Gastroesophageal sphincter (tissue), 4 donors: ENCODE measurements at regions not wholly inside any gene's neighbourhood (a gene's known extent, or its start where the extent isn't known, plus 50 kb on each side); places are given as distances from the start of the nearest gene placed in this dataset.

ENCODE experiments used
- ATAC-seq: fragments of 150-250 bp; one replicate; pipeline ENCODE4 v1.9.1; 2016; ENCODE audit warnings: mild to moderate bottlenecking, moderate library complexity
- H3K27ac ChIP-seq, 4 donors: fragments of 200-600 bp; sonication (generic) in 3 of 4; 1 replicate in 3 of 4; 2 replicates in 1 of 4; pipeline ENCODE4 v1.5.1; 2016 to 2019
- H3K27me3 ChIP-seq: fragments of 200-600 bp; sonication (generic); one replicate; pipeline ENCODE4 v1.5.1; 2019
- H3K36me3 ChIP-seq, 2 donors: fragments of 200-600 bp; sonication (generic); one replicate each; pipeline ENCODE4 v1.5.1; 2019; ENCODE audit warnings: control low read depth in 1 of 2
- H3K4me1 ChIP-seq, 3 donors: fragments of 200-600 bp; sonication (generic); 1 replicate in 2 of 3; 2 replicates in 1 of 3; pipeline ENCODE4 v1.5.1; 2016 to 2019; ENCODE audit warnings: control low read depth in 2 of 3
- H3K4me3 ChIP-seq, 2 donors: fragments of 200-600 bp; sonication (generic); one replicate each; pipeline ENCODE4 v1.5.1; 2019; ENCODE audit warnings: mild to moderate bottlenecking in 1 of 2, moderate library complexity in 1 of 2
- H3K9me3 ChIP-seq, 3 donors: fragments of 200-600 bp; sonication (generic); one replicate each; pipeline ENCODE4 v1.5.1; 2017 to 2019; ENCODE audit warnings: control low read depth in 2 of 3
- CTCF ChIP-seq, 4 experiments: fragments of 200-600 bp in 2 of 4; fragments of 450-650 bp in 2 of 4; sonication (generic) in 1 of 4; IDR thresholded peaks; one replicate each; pipeline ENCODE4 v1.5.1; 2017 to 2019; ENCODE audit warnings: antibody characterized with exemption in 4 of 4, mild to moderate bottlenecking in 2 of 4, moderate library complexity in 2 of 4
- EP300 ChIP-seq: sonication (generic); formaldehyde crosslinking; IDR thresholded peaks from one replicate; pipeline ENCODE4 v1.6.1; 2017; ENCODE audit warnings: antibody characterized with exemption, mild to moderate bottlenecking
- POLR2A ChIP-seq, 2 donors: fragments of 450-650 bp; IDR thresholded peaks; one replicate each; pipeline ENCODE4 v1.6.1; 2017; ENCODE audit warnings: antibody characterized with exemption in 2 of 2, mild to moderate bottlenecking in 2 of 2, moderate library complexity in 1 of 2
- POLR2AphosphoS5 ChIP-seq: sonication (generic); formaldehyde crosslinking; IDR thresholded peaks from one replicate; pipeline ENCODE4 v1.6.1; 2017; ENCODE audit warnings: antibody characterized with exemption
- WGBS, 2 donors: methylation state at CpG; one replicate each; pipeline ENCODE4 v1.1.5; 2018; ENCODE audit warnings: low coverage in 1 of 2; 5-methylcytosine and 5-hydroxymethylcytosine counted together

GRCh38 chr3:28590216-28590615, 241.6 kb upstream of the AZI2 start:
- Histone ChIP-seq H3K27ac (no peak overlapping the region), H3K4me3 (no peak overlapping the region), H3K9me3 (no peaks in the 10 kb centered on the region), H3K4me1 (no peaks in the 10 kb centered on the region), H3K27me3 (no peaks in the 10 kb centered on the region), H3K36me3 (no peaks in the 10 kb centered on the region)
- no peak for TF ChIP-seq EP300
- TF ChIP-seq POLR2A (IDR thresholded peaks at IDR 0.05) = no peak
- no peak for TF ChIP-seq CTCF (IDR thresholded peaks at IDR 0.05)
- TF ChIP-seq POLR2AphosphoS5 = no peak
- WGBS, 2 donors = 20 to 57% methylated on average over 2 of the region's 2 CpGs
- ATAC-seq = no peak

GRCh38 chr3:28590860-28591259, 242.2 kb upstream of the AZI2 start:
- H3K27me3 ChIP-seq = no peaks in the 10 kb centered on the region
- ATAC-seq = no peak
- no peak overlapping the region for H3K4me3 ChIP-seq
- H3K27ac ChIP-seq = no peak overlapping the region
- TF ChIP-seq POLR2AphosphoS5 (no peak), EP300 (no peak), CTCF (IDR thresholded peaks at IDR 0.05) (no peak), POLR2A (IDR thresholded peaks at IDR 0.05) (no peak)
- 39 to 51% methylated on average over 3 of the region's 3 CpGs for WGBS, 2 donors
- H3K36me3 ChIP-seq = no peaks in the 10 kb centered on the region
- H3K9me3 ChIP-seq = no peaks in the 10 kb centered on the region
- no peaks in the 10 kb centered on the region for H3K4me1 ChIP-seq

- no peak for ATAC-seq
- H3K36me3 ChIP-seq = no peaks in the 10 kb centered on the region
- H3K9me3 ChIP-seq = no peaks in the 10 kb centered on the region
- 83 to 100% methylated on average over 4 of the region's 4 CpGs for WGBS, 2 donors
- H3K4me1 ChIP-seq = no peaks in the 10 kb centered on the region
- no peak for TF ChIP-seq CTCF (IDR thresholded peaks at IDR 0.05)
- no peak for TF ChIP-seq POLR2A (IDR thresholded peaks at IDR 0.05)
- no peak for TF ChIP-seq EP300
- TF ChIP-seq POLR2AphosphoS5 = no peak
- H3K27ac ChIP-seq = no peak overlapping the region
- no peak overlapping the region for H3K4me3 ChIP-seq
- H3K27me3 ChIP-seq = no peaks in the 10 kb centered on the region
These were observed 246.7 kb upstream of the AZI2 start for GRCh38 chr3:28595372-28595771.

- ATAC-seq = no peak
- Histone ChIP-seq H3K4me3 (no peak overlapping the region), H3K36me3 (no peaks in the 10 kb centered on the region), H3K9me3 (no peaks in the 10 kb centered on the region), H3K27me3 (no peaks in the 10 kb centered on the region), H3K27ac (no peak overlapping the region), H3K4me1 (no peaks in the 10 kb centered on the region)
- WGBS, 2 donors = 83 to 90% methylated on average over 5 to 6 of the region's 6 CpGs
- TF ChIP-seq CTCF (IDR thresholded peaks at IDR 0.05) = no peak
- no peak for TF ChIP-seq EP300
- no peak for TF ChIP-seq POLR2A (IDR thresholded peaks at IDR 0.05)
- TF ChIP-seq POLR2AphosphoS5 = no peak
These were observed 248.8 kb upstream of the AZI2 start for GRCh38 chr3:28597452-28597851.

GRCh38 chr3:28598165-28598564, 249.5 kb upstream of the AZI2 start:
- no peaks in the 10 kb centered on the region for H3K27me3 ChIP-seq
- ATAC-seq = no peak
- TF ChIP-seq POLR2A (IDR thresholded peaks at IDR 0.05) (no peak), POLR2AphosphoS5 (no peak), CTCF (IDR thresholded peaks at IDR 0.05) (no peak), EP300 (no peak)
- H3K27ac ChIP-seq = no peak overlapping the region
- no peaks in the 10 kb centered on the region for H3K36me3 ChIP-seq
- WGBS, 2 donors = 89 to 96% methylated on average over 3 to 4 of the region's 4 CpGs
- no peak overlapping the region for H3K4me3 ChIP-seq
- no peaks in the 10 kb centered on the region for H3K9me3 ChIP-seq
- H3K4me1 ChIP-seq = no peaks in the 10 kb centered on the region
